ENCODE measurements at regions not wholly inside any gene's neighbourhood (a gene's known extent, or its start where the extent isn't known, plus 50 kb on each side); places are given as distances from the start of the nearest gene placed in this dataset.

DNA sequence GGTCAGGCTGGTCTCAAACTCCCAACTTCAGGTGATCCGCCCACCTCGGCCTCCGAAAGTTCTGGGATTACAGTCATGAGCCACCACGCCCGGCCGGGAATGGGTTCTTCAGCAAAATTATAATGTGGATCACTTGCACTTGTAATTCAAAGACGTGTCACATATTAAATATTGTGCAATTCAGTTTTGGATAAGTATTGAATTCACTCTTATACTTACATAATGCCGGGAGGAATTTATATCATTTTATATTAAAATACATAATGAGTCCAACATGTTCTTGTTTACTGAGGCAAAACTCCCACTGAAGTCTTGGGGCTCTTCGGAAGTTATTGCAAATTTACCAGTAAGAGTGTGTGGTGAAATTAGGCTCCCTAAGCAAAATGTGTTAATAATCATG is 635.2 kb upstream of the LUZP2 start:
- ATAC-seq: no peak
- intact Hi-C loops (cut with DNase I): no loop called here

DNA sequence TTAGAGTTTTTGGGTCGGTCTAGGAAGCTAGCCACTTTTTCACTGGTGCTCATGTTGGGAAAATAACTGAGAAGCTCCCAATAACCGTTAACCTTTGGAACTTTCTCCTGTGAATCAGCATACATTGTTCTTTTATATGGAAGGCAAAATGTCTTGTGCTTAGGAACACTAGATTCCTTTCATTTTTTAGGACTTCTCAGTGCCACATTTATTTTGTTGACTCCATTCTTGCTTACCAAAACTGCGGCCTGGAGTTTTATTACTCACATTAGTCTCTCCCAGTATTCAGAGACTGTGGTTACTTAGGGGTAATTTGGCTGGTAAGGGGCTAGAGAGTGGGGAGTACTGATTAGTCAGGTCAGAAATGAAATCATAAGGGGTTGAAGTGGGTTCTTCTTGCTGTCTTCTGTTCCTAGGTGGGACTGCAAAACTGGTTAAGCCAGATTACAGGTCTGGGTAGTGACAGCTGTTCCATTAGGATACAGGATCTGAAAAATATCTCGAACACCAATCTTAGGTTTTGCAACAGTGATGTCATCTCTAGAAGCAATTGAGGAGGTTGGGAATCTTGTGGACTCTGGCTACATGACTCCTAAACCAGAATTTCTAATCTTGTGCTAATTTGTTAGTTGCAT is 631.4 kb upstream of the LUZP2 start:
- ATAC-seq (no peak), DNase-seq (no peak)
- TF ChIP-seq, protein P1, sequence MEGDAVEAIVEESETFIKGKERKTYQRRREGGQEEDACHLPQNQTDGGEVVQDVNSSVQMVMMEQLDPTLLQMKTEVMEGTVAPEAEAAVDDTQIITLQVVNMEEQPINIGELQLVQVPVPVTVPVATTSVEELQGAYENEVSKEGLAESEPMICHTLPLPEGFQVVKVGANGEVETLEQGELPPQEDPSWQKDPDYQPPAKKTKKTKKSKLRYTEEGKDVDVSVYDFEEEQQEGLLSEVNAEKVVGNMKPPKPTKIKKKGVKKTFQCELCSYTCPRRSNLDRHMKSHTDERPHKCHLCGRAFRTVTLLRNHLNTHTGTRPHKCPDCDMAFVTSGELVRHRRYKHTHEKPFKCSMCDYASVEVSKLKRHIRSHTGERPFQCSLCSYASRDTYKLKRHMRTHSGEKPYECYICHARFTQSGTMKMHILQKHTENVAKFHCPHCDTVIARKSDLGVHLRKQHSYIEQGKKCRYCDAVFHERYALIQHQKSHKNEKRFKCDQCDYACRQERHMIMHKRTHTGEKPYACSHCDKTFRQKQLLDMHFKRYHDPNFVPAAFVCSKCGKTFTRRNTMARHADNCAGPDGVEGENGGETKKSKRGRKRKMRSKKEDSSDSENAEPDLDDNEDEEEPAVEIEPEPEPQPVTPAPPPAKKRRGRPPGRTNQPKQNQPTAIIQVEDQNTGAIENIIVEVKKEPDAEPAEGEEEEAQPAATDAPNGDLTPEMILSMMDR (IDR thresholded peaks at IDR 0.05): no peak
- Histone ChIP-seq H3K27me3 (ENCODE audit: insufficient read depth in 3 of 3, low read length in 2 of 3) (no peaks in the 10 kb centered on the region), H3K27ac (no peak overlapping the region), H3K4me3 (no peak overlapping the region), H3K9me3 (no peaks in the 10 kb centered on the region), H3K36me3 (ENCODE audit: insufficient read depth in 1 of 2, low read depth in 1 of 2) (no peaks in the 10 kb centered on the region), H3K4me1 (no peaks in the 10 kb centered on the region)
- WGBS, 3 donors: 59 to 76% (median 70%) methylated on average over 4 of the region's 4 CpGs
- intact Hi-C loops (cut with DNase I): no loop called here

More for the DNA sequence above, 635.2 kb upstream of the LUZP2 start:
- no peak for DNase-seq
- TF ChIP-seq, protein P1 (IDR thresholded peaks at IDR 0.05): no peak
- Histone ChIP-seq H3K4me1 (no peaks in the 10 kb centered on the region), H3K36me3 (ENCODE audit: insufficient read depth in 1 of 2, low read depth in 1 of 2) (no peaks in the 10 kb centered on the region), H3K4me3 (no peak overlapping the region), H3K9me3 (no peaks in the 10 kb centered on the region), H3K27ac (no peak overlapping the region), H3K27me3 (ENCODE audit: insufficient read depth in 3 of 3, low read length in 2 of 3) (no peaks in the 10 kb centered on the region)
- 87 to 96% (median 88%) methylated on average over 9 of the region's 9 CpGs for WGBS, 3 donors

DNA sequence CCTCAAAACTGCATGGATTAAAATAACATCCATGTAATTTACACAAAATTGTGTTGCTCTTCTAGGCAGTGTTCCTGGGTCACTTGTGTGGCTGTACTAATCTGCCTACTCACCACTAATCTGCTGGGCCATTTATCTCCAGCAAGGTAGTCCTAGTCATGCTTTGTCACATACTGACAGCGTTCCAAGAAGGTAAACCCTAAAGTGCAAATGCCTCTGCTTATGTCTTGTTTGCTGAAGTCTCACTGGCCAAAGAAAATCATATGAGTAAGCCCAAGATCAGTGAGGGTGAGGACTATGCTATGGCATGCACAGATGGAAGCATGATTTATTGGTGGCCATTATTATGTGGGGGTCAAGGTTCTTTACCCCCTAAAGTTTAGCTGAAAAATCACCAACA is 630.2 kb upstream of the LUZP2 start:
- no peaks in the 10 kb centered on the region for H3K36me3 ChIP-seq (ENCODE audit: insufficient read depth in 1 of 2, low read depth in 1 of 2)
- no peaks in the 10 kb centered on the region for H3K9me3 ChIP-seq
- no peaks in the 10 kb centered on the region for H3K4me1 ChIP-seq
- H3K27me3 ChIP-seq (ENCODE audit: insufficient read depth in 3 of 3, low read length in 2 of 3): no peaks in the 10 kb centered on the region
- no peak overlapping the region for H3K4me3 ChIP-seq
- TF ChIP-seq, protein P1 (IDR thresholded peaks at IDR 0.05): no peak
- no peak for ATAC-seq
- intact Hi-C loops (cut with DNase I): no loop called here
- no peak for DNase-seq
- WGBS, 3 donors: 85 to 90% (median 88%) methylated on average over 1 of the region's 1 CpG
- no peak overlapping the region for H3K27ac ChIP-seq

GRCh38 chr11:23869671-23870070 is 627.2 kb upstream of the LUZP2 start:
- intact Hi-C loops (cut with DNase I): no loop called here
- 84% methylated on average over 2 of the region's 2 CpGs for WGBS, 3 donors
- Histone ChIP-seq H3K27me3 (ENCODE audit: insufficient read depth in 3 of 3, low read length in 2 of 3) (no peaks in the 10 kb centered on the region), H3K27ac (no peak overlapping the region), H3K9me3 (no peaks in the 10 kb centered on the region), H3K4me3 (no peak overlapping the region), H3K36me3 (ENCODE audit: insufficient read depth in 1 of 2, low read depth in 1 of 2) (no peaks in the 10 kb centered on the region), H3K4me1 (no peaks in the 10 kb centered on the region)
- ATAC-seq (no peak), DNase-seq (no peak)
- TF ChIP-seq, protein P1 (IDR thresholded peaks at IDR 0.05): no peak

- Histone ChIP-seq H3K9me3 (no peaks in the 10 kb centered on the region), H3K4me1 (no peaks in the 10 kb centered on the region), H3K4me3 (no peak overlapping the region), H3K36me3 (ENCODE audit: insufficient read depth in 1 of 2, low read depth in 1 of 2) (no peaks in the 10 kb centered on the region), H3K27me3 (ENCODE audit: insufficient read depth in 3 of 3, low read length in 2 of 3) (no peaks in the 10 kb centered on the region), H3K27ac (no peak overlapping the region)
- intact Hi-C loops (cut with DNase I): no loop called here
- DNase-seq (no peak), ATAC-seq (no peak)
- WGBS, 3 donors: 72 to 79% (median 77%) methylated on average over 2 of the region's 2 CpGs
- TF ChIP-seq, protein P1 (IDR thresholded peaks at IDR 0.05): no peak
Observed at GRCh38 chr11:23873406-23873805, 623.4 kb upstream of the LUZP2 start.
